GM19395 (cell line): ENCODE measurements at regions not wholly inside any gene's neighbourhood (a gene's known extent, or its start where the extent isn't known, plus 50 kb on each side); places are given as distances from the start of the nearest gene placed in this dataset.

Experiments used
- ATAC-seq: cut with Tn5 transposase; IDR thresholded peaks from one replicate; pipeline ENCODE4 v1.9.1; 2021; ENCODE audit warnings: mild to moderate bottlenecking, moderate library complexity; ENCODE audit not compliant: unreplicated experiment

GRCh38 chr5:25862276-25862675 is 1176.1 kb downstream of the CDH9 start:
- ATAC-seq: no peak

DNA sequence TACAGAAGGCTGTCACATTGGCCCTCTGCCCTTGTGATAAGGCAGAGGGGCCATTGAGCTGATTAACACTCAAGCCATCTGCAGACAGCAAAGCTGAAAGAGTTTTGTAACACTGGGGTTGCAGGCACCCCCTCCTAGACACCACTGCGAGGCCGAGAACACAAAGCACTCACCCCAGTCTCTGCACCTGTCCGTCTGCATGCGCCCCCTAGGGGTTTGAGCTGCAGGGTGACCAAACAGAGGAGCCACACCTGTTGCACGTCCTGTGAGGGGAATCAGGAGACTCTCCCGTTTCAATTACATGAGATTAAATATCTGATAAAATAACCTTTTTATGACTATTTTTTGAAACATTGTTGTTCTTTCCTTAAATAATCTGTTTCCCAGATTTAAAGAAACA is 1180.4 kb downstream of the CDH9 start:
- ATAC-seq: no peak

- no peak for ATAC-seq
Measured at GRCh38 chr5:25851301-25851700, 1187.1 kb downstream of the CDH9 start.

DNA sequence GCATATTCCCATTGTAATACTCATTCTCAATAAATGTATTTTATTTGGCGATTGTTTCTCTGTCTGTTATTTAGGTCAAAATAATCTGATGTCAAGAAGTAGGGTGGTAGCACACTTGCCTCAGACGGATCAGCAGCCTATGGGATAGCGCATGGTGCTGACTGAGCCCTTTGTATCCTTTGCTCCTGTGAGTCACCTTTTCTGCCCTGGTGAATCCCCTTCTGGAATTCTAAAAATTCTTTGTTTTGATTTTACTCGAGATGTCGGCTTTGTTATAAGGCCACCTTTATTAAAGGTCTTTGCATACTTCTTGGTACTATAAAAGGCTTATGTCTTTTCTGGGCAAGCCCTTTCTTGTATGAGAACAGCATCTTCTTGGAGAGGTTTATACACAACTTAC is 1187.8 kb downstream of the CDH9 start:
- no peak for ATAC-seq

DNA sequence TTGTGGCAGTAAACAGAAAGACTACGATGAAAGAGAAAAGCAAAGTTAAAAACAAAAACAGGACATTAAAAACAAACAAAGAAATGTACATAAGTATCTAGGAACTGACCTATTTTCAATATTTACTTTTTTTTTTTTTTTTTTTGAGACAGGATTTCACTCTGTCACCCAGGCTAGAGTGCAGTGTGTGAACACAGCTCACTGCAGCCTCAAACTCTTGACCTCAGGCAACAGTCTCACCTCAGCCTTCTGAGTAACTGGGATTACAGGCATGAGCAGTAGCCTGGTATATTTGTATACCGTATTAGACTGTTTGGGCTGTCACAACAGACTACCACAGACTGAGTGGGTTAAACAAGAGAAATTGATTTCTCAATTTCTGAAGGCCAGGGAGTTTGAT is 1189.1 kb downstream of the CDH9 start:
- no peak for ATAC-seq

DNA sequence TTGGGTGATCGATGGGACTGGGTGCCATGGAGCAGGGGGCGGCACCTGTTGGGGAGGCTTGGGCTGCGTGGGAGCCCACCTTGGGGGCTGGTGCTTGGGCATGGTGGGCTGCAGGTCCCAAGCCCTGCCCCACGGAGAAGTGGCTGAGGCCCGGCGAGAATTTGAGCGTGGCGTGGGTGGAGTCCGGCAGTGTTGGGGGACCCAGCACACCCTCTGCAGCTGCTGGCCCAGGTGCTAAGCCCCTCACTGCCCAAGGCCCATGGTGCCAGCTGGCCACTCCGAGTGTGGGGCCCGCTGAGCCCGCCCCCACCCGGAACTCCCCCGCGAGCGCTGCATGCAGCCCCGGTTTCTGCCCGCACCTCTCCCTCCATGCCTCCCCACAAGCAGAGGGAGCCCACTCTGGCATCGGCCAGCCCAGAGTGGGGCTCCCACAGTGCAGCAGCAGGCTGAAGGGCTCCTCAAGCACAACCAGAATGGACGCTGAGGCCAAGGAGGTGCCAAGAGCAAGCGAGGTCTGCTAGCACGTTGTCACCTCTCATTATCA is 1178.6 kb upstream of the CDH10 start:
- no peak for ATAC-seq
